ENCODE measurements at regions not wholly inside any gene's neighbourhood (a gene's known extent, or its start where the extent isn't known, plus 50 kb on each side); places are given as distances from the start of the nearest gene placed in this dataset.
"Not testable (repeated sequence)": the region's sequence is repeated elsewhere in the genome, so short reads cannot be mapped to it uniquely, and the experiment has no call there.

DNA sequence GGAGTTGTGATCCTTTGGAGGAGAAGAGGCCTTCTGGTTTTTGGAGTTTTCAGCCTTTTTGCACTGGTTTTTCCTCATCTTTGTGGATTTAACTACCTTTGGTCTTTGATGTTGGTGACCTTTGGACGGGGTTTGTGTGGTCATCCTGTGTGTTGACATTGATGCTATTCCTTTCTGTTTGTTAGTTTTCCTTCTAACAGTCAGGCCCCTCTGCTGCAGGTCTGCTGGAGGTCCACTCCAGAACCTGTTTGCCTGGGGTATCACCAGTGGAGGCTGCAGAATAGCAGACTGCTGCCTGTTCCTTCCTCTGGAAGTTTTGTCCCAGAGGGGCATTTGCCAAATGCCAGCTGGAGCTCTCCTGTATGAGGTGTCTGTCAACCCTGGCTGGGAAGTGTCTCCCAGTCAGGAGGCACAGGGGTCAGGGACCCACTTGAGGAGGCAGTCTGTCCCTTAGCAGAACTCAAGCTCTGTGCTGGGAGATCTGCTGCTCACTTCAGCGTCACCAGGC lies 149.4 kb upstream of the G2E3 start:
- TF ChIP-seq, protein P1, sequence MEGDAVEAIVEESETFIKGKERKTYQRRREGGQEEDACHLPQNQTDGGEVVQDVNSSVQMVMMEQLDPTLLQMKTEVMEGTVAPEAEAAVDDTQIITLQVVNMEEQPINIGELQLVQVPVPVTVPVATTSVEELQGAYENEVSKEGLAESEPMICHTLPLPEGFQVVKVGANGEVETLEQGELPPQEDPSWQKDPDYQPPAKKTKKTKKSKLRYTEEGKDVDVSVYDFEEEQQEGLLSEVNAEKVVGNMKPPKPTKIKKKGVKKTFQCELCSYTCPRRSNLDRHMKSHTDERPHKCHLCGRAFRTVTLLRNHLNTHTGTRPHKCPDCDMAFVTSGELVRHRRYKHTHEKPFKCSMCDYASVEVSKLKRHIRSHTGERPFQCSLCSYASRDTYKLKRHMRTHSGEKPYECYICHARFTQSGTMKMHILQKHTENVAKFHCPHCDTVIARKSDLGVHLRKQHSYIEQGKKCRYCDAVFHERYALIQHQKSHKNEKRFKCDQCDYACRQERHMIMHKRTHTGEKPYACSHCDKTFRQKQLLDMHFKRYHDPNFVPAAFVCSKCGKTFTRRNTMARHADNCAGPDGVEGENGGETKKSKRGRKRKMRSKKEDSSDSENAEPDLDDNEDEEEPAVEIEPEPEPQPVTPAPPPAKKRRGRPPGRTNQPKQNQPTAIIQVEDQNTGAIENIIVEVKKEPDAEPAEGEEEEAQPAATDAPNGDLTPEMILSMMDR (IDR thresholded peaks at IDR 0.05), result not testable (repeated sequence)
- TF ChIP-seq ESRRA (IDR thresholded peaks at IDR 0.05; ENCODE audit: borderline replicate concordance, low read length); JUN (IDR thresholded peaks at IDR 0.05); ZFP36 (IDR thresholded peaks at IDR 0.05; ENCODE audit: borderline replicate concordance, partially characterized antibody): not testable (repeated sequence)
- TF ChIP-seq, protein P2, sequence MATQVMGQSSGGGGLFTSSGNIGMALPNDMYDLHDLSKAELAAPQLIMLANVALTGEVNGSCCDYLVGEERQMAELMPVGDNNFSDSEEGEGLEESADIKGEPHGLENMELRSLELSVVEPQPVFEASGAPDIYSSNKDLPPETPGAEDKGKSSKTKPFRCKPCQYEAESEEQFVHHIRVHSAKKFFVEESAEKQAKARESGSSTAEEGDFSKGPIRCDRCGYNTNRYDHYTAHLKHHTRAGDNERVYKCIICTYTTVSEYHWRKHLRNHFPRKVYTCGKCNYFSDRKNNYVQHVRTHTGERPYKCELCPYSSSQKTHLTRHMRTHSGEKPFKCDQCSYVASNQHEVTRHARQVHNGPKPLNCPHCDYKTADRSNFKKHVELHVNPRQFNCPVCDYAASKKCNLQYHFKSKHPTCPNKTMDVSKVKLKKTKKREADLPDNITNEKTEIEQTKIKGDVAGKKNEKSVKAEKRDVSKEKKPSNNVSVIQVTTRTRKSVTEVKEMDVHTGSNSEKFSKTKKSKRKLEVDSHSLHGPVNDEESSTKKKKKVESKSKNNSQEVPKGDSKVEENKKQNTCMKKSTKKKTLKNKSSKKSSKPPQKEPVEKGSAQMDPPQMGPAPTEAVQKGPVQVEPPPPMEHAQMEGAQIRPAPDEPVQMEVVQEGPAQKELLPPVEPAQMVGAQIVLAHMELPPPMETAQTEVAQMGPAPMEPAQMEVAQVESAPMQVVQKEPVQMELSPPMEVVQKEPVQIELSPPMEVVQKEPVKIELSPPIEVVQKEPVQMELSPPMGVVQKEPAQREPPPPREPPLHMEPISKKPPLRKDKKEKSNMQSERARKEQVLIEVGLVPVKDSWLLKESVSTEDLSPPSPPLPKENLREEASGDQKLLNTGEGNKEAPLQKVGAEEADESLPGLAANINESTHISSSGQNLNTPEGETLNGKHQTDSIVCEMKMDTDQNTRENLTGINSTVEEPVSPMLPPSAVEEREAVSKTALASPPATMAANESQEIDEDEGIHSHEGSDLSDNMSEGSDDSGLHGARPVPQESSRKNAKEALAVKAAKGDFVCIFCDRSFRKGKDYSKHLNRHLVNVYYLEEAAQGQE (IDR thresholded peaks at IDR 0.05), result not testable (repeated sequence)
- TF ChIP-seq, protein P3, sequence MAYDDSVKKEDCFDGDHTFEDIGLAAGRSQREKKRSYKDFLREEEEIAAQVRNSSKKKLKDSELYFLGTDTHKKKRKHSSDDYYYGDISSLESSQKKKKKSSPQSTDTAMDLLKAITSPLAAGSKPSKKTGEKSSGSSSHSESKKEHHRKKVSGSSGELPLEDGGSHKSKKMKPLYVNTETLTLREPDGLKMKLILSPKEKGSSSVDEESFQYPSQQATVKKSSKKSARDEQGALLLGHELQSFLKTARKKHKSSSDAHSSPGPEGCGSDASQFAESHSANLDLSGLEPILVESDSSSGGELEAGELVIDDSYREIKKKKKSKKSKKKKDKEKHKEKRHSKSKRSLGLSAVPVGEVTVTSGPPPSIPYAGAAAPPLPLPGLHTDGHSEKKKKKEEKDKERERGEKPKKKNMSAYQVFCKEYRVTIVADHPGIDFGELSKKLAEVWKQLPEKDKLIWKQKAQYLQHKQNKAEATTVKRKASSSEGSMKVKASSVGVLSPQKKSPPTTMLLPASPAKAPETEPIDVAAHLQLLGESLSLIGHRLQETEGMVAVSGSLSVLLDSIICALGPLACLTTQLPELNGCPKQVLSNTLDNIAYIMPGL (CRISPR knock-in tag; IDR thresholded peaks at IDR 0.05; ENCODE audit: borderline replicate concordance), result not testable (repeated sequence)
- TF ChIP-seq, protein P4, sequence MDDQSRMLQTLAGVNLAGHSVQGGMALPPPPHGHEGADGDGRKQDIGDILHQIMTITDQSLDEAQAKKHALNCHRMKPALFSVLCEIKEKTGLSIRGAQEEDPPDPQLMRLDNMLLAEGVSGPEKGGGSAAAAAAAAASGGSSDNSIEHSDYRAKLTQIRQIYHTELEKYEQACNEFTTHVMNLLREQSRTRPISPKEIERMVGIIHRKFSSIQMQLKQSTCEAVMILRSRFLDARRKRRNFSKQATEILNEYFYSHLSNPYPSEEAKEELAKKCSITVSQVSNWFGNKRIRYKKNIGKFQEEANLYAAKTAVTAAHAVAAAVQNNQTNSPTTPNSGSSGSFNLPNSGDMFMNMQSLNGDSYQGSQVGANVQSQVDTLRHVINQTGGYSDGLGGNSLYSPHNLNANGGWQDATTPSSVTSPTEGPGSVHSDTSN (IDR thresholded peaks at IDR 0.05), result not testable (repeated sequence)
